ENCODE measurements at regions not wholly inside any gene's neighbourhood (a gene's known extent, or its start where the extent isn't known, plus 50 kb on each side); places are given as distances from the start of the nearest gene placed in this dataset.

GRCh38 chr1:206415942-206416341, 54.3 kb upstream of the IKBKE start:
- DNase-seq, result no peak

GRCh38 chr1:206417774-206418614, 52.3 kb upstream of the IKBKE start:
- DNase-seq, result no peak

- DNase-seq, result no peak
Measured at GRCh38 chr1:206419250-206419649, 51.0 kb upstream of the IKBKE start.

- no peak for DNase-seq
Measured at GRCh38 chr1:206419783-206420182, 50.5 kb upstream of the IKBKE start.

- no peak for DNase-seq
Measured at GRCh38 chr1:206420471-206420870, 49.8 kb upstream of the IKBKE start.
